ENCODE measurements at regions not wholly inside any gene's neighbourhood (a gene's known extent, or its start where the extent isn't known, plus 50 kb on each side); places are given as distances from the start of the nearest gene placed in this dataset.

- no peak for DNase-seq (ENCODE audit: low read depth in 2 of 2)
These were observed 930.2 kb upstream of the LRRTM1 start for GRCh38 chr2:81234711-81235110.

GRCh38 chr2:81225756-81226155, 921.2 kb upstream of the LRRTM1 start:
- no peak for DNase-seq (ENCODE audit: low read depth in 2 of 2)

- DNase-seq (ENCODE audit: low read depth in 2 of 2) = no peak
These were observed 909.0 kb upstream of the LRRTM1 start for GRCh38 chr2:81213598-81213997.

- no peak for DNase-seq (ENCODE audit: low read depth in 2 of 2)
These were observed 901.7 kb upstream of the LRRTM1 start for GRCh38 chr2:81206216-81206615.

GRCh38 chr2:81196933-81197628, 892.5 kb upstream of the LRRTM1 start:
- DNase-seq (ENCODE audit: low read depth in 2 of 2) = no peak

GRCh38 chr2:81196383-81196851, 891.9 kb upstream of the LRRTM1 start:
- DNase-seq (ENCODE audit: low read depth in 2 of 2) = no peak

- DNase-seq (ENCODE audit: low read depth in 2 of 2) = no peak
These were observed 891.3 kb upstream of the LRRTM1 start for GRCh38 chr2:81195774-81196382.

GRCh38 chr2:81195017-81195773, 890.6 kb upstream of the LRRTM1 start:
- no peak for DNase-seq (ENCODE audit: low read depth in 2 of 2)

GRCh38 chr2:81194581-81194980, 890.0 kb upstream of the LRRTM1 start:
- no peak for DNase-seq (ENCODE audit: low read depth in 2 of 2)

- no peak for DNase-seq (ENCODE audit: low read depth in 2 of 2)
These were observed 889.6 kb upstream of the LRRTM1 start for GRCh38 chr2:81194176-81194575.

- no peak for DNase-seq (ENCODE audit: low read depth in 2 of 2)
These were observed 877.3 kb upstream of the LRRTM1 start for GRCh38 chr2:81181845-81182244.

- no peak for DNase-seq (ENCODE audit: low read depth in 2 of 2)
These were observed 866.9 kb upstream of the LRRTM1 start for GRCh38 chr2:81171447-81171846.

- no peak for DNase-seq (ENCODE audit: low read depth in 2 of 2)
These were observed 859.0 kb upstream of the LRRTM1 start for GRCh38 chr2:81163583-81163982.

GRCh38 chr2:81158505-81158904, 854.0 kb upstream of the LRRTM1 start:
- no peak for DNase-seq (ENCODE audit: low read depth in 2 of 2)

GRCh38 chr2:81148323-81148722, 843.8 kb upstream of the LRRTM1 start:
- DNase-seq (ENCODE audit: low read depth in 2 of 2) = no peak

- no peak for DNase-seq (ENCODE audit: low read depth in 2 of 2)
These were observed 831.7 kb upstream of the LRRTM1 start for GRCh38 chr2:81136296-81136695.

- DNase-seq (ENCODE audit: low read depth in 2 of 2) = no peak
These were observed 792.8 kb upstream of the LRRTM1 start for GRCh38 chr2:81097361-81097760.

GRCh38 chr2:81093031-81093430, 788.5 kb upstream of the LRRTM1 start:
- DNase-seq (ENCODE audit: low read depth in 2 of 2) = no peak

GRCh38 chr2:81087646-81088045, 783.1 kb upstream of the LRRTM1 start:
- DNase-seq (ENCODE audit: low read depth in 2 of 2) = no peak

GRCh38 chr2:81084101-81084500, 779.5 kb upstream of the LRRTM1 start:
- DNase-seq (ENCODE audit: low read depth in 2 of 2) = no peak

GRCh38 chr2:81078631-81079030, 774.1 kb upstream of the LRRTM1 start:
- no peak for DNase-seq (ENCODE audit: low read depth in 2 of 2)

GRCh38 chr2:81078102-81078501, 773.5 kb upstream of the LRRTM1 start:
- no peak for DNase-seq (ENCODE audit: low read depth in 2 of 2)

GRCh38 chr2:81077396-81077795, 772.8 kb upstream of the LRRTM1 start:
- DNase-seq (ENCODE audit: low read depth in 2 of 2) = no peak
